MCF 10A (cell line): ENCODE measurements at regions not wholly inside any gene's neighbourhood (a gene's known extent, or its start where the extent isn't known, plus 50 kb on each side); places are given as distances from the start of the nearest gene placed in this dataset.

Experiments
- BruUV-seq: library from RNA; stranded (reverse); fragments of 400-500 nt; replicated peaks from 2 replicates; lab custom pipeline; 2021; lab: Mats Ljungman, UMichigan
- CTCF ChIA-PET: fragments of 300-600 bp; sonication (Branson Sonifier 250); formaldehyde crosslinking; extraction: SDS; loops from one replicate; lab custom pipeline; 2021; ENCODE audit warnings: antibody characterized with exemption, inconsistent platforms; lab: Yijun Ruan, JAX
- POLR2A ChIA-PET: fragments of 300-600, 350-650 bp; sonication (Branson Sonifier 250); formaldehyde crosslinking; extraction: SDS; loops from one replicate; lab custom pipeline; 2020; ENCODE audit warnings: antibody characterized with exemption, inconsistent platforms; lab: Yijun Ruan, JAX
- DNase-seq: peaks from one replicate; pipeline ENCODE4 v3.0.0-alpha.2; 2018; ENCODE audit not compliant: unreplicated experiment
- H3K27ac Mint-ChIP-seq: one replicate; pipeline ENCODE4 v1.8.0; 2022; ENCODE audit warnings: mild to moderate bottlenecking, low read depth, mixed read lengths; ENCODE audit not compliant: unreplicated experiment
- H3K27me3 Mint-ChIP-seq: one replicate; pipeline ENCODE4 v1.8.0; 2022; ENCODE audit warnings: mixed read lengths; ENCODE audit not compliant: insufficient read depth, unreplicated experiment
- H3K36me3 Mint-ChIP-seq: one replicate; pipeline ENCODE4 v1.8.0; 2022; ENCODE audit warnings: mild to moderate bottlenecking, moderate library complexity, mixed read lengths; ENCODE audit not compliant: insufficient read depth, unreplicated experiment
- H3K4me1 Mint-ChIP-seq: one replicate; pipeline ENCODE4 v1.8.0; 2022; ENCODE audit warnings: mixed read lengths; ENCODE audit not compliant: insufficient read depth, unreplicated experiment
- H3K4me3 Mint-ChIP-seq: one replicate; pipeline ENCODE4 v1.8.0; 2022; ENCODE audit warnings: mild to moderate bottlenecking, moderate library complexity, mixed read lengths; ENCODE audit not compliant: unreplicated experiment
- H3K9me3 Mint-ChIP-seq: one replicate; pipeline ENCODE4 v1.8.0; 2022; ENCODE audit warnings: mixed read lengths; ENCODE audit not compliant: unreplicated experiment
- intact Hi-C: fragments of 100-400 bp; cut with micrococcal nuclease; formaldehyde crosslinking; loops from 2 replicates; pipeline ENCODE4 v1.14.1; 2022
- TF ChIP-seq, protein P1 (sequence below): fragments of 200-600 bp; IDR thresholded peaks from one replicate; pipeline ENCODE4 v1.8.0; 2022; ENCODE audit warnings: antibody characterized with exemption, mild to moderate bottlenecking; ENCODE audit not compliant: unreplicated experiment

GRCh38 chr10:131701131-131701947, 199.5 kb upstream of the PPP2R2D start:
- Mint-ChIP-seq H3K4me1 (no peaks in the 10 kb centered on the region), H3K4me3 (no peak overlapping the region), H3K27ac (no peak overlapping the region), H3K9me3 (peaks cover 18% of the 10 kb centered on the region), H3K36me3 (peaks cover 7% of the 10 kb centered on the region), H3K27me3 (no peaks in the 10 kb centered on the region)
- ChIA-PET POLR2A (no interaction called here), CTCF (no interaction called here)
- no peak for DNase-seq
- no TSS peak for BruUV-seq
- intact Hi-C loops = no loop called here
- TF ChIP-seq, protein P1, sequence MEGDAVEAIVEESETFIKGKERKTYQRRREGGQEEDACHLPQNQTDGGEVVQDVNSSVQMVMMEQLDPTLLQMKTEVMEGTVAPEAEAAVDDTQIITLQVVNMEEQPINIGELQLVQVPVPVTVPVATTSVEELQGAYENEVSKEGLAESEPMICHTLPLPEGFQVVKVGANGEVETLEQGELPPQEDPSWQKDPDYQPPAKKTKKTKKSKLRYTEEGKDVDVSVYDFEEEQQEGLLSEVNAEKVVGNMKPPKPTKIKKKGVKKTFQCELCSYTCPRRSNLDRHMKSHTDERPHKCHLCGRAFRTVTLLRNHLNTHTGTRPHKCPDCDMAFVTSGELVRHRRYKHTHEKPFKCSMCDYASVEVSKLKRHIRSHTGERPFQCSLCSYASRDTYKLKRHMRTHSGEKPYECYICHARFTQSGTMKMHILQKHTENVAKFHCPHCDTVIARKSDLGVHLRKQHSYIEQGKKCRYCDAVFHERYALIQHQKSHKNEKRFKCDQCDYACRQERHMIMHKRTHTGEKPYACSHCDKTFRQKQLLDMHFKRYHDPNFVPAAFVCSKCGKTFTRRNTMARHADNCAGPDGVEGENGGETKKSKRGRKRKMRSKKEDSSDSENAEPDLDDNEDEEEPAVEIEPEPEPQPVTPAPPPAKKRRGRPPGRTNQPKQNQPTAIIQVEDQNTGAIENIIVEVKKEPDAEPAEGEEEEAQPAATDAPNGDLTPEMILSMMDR = no peak

- CTCF ChIA-PET = no interaction called here
- TF ChIP-seq, protein P1 = no peak
- Mint-ChIP-seq H3K4me1 (no peaks in the 10 kb centered on the region), H3K4me3 (no peak overlapping the region), H3K9me3 (peaks cover 18% of the 10 kb centered on the region), H3K36me3 (peaks cover 7% of the 10 kb centered on the region), H3K27me3 (no peaks in the 10 kb centered on the region), H3K27ac (no peak overlapping the region)
- intact Hi-C loops = no loop called here
- POLR2A ChIA-PET = no interaction called here
- DNase-seq = no peak
- BruUV-seq = no TSS peak
Observed at GRCh38 chr10:131702531-131703356, 198.1 kb upstream of the PPP2R2D start.

DNA sequence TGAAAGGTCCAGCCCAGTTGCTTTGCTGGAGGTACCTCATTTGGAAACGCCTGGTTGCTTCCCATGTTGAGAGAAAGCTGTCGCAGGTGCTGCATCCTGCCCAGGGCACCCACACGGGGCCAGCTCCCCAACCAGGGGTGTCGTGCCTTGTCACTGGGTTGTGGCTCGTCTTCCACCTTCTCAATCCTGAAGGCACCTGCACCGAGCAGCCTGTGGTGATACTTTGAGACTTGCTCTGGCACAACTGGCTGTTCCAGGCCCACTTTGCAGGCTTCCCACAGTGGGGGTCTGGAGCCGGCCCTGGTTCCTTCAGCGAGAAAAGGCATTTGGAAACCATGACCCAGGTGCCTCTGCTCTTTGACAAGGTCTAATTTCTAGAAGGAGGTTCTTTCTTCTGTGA, 197.3 kb upstream of the PPP2R2D start:
- ChIA-PET POLR2A (no interaction called here), CTCF (no interaction called here)
- Mint-ChIP-seq H3K27ac (no peak overlapping the region), H3K4me1 (no peaks in the 10 kb centered on the region), H3K27me3 (no peaks in the 10 kb centered on the region), H3K36me3 (peaks cover 7% of the 10 kb centered on the region), H3K4me3 (no peak overlapping the region), H3K9me3 (peaks cover 11% of the 10 kb centered on the region)
- DNase-seq = no peak
- TF ChIP-seq, protein P1 = no peak
- BruUV-seq = no TSS peak
- intact Hi-C loops = no loop called here

DNA sequence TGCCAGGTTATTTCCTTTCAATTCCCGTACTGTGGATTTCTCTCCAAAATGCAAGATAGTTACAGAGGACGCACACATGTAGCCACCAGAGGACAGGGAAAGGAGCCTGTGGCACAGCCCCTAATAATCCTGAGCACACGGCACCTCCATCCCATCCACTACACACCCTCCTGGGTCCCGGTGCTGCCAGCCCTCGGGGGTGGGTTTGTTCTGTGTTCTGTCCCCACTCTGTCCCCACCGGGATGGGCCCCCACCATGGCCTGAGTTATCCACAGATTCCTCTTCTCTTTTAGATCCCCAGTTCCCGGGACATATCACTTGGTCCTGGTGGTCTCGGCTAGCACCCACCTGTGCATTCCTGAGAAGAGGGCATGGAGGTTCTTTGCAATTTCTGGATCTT, 196.9 kb upstream of the PPP2R2D start:
- intact Hi-C loops = no loop called here
- ChIA-PET CTCF (no interaction called here), POLR2A (no interaction called here)
- no peaks in the 10 kb centered on the region for H3K4me1 Mint-ChIP-seq
- TF ChIP-seq, protein P1 = no peak
- no peak overlapping the region for H3K27ac Mint-ChIP-seq
- H3K36me3 Mint-ChIP-seq = peaks cover 7% of the 10 kb centered on the region
- BruUV-seq = no TSS peak
- H3K27me3 Mint-ChIP-seq = no peaks in the 10 kb centered on the region
- DNase-seq = no peak
- peaks cover 7% of the 10 kb centered on the region for H3K9me3 Mint-ChIP-seq
- H3K4me3 Mint-ChIP-seq = no peak overlapping the region
